Neuronal stem cell (in vitro differentiated cells): ENCODE measurements at regions not wholly inside any gene's neighbourhood (a gene's known extent, or its start where the extent isn't known, plus 50 kb on each side); places are given as distances from the start of the nearest gene placed in this dataset.
"Not testable (repeated sequence)": the region's sequence is repeated elsewhere in the genome, so short reads cannot be mapped to it uniquely, and the experiment has no call there.

Source experiments
- DNase-seq: peaks from one replicate; pipeline ENCODE4 v3.0.0-alpha.2; 2013; ENCODE audit warnings: low spot score
- H2AFZ ChIP-seq: one replicate; pipeline ENCODE4 v1.6.1; 2013; ENCODE audit warnings: mild to moderate bottlenecking, low read length, inconsistent platforms
- H2AK5ac ChIP-seq: 2 replicates; pipeline ENCODE4 v1.6.1; 2013; ENCODE audit warnings: low read depth, mild to moderate bottlenecking, inconsistent platforms, low read length, moderate library complexity, mixed read lengths
- H2BK120ac ChIP-seq: 2 replicates; pipeline ENCODE4 v1.6.1; 2013; ENCODE audit warnings: low read depth, mild to moderate bottlenecking, inconsistent platforms, low read length, moderate library complexity, mixed read lengths
- H2BK12ac ChIP-seq: one replicate; pipeline ENCODE4 v1.6.1; 2013; ENCODE audit warnings: low read length, inconsistent platforms
- H2BK15ac ChIP-seq: 2 replicates; pipeline ENCODE4 v1.6.1; 2013; ENCODE audit warnings: mild to moderate bottlenecking, low read length, inconsistent platforms, mixed read lengths
- H2BK5ac ChIP-seq: one replicate; pipeline ENCODE4 v1.6.1; 2013; ENCODE audit warnings: inconsistent platforms, mild to moderate bottlenecking, low read length, moderate library complexity
- H3K14ac ChIP-seq: one replicate; pipeline ENCODE4 v1.6.1; 2013; ENCODE audit warnings: low read length, inconsistent platforms
- H3K18ac ChIP-seq: 2 replicates; pipeline ENCODE4 v1.6.1; 2013; ENCODE audit warnings: low read length, inconsistent platforms
- H3K23ac ChIP-seq: 2 replicates; pipeline ENCODE4 v1.6.1; 2013; ENCODE audit warnings: low read depth, mild to moderate bottlenecking, mixed read lengths, low read length, inconsistent platforms; ENCODE audit not compliant: poor library complexity
- H3K27ac ChIP-seq: replicated peaks from 3 replicates; pipeline ENCODE4 v1.5.1; 2013; ENCODE audit warnings: low read length, inconsistent platforms
- H3K27me3 ChIP-seq, 3 experiments: 2 replicates each; pipeline ENCODE4 v1.6.1; 2013; ENCODE audit warnings: low read length in 3 of 3, mild to moderate bottlenecking in 2 of 3, inconsistent platforms in 1 of 3, low read depth in 1 of 3, mixed read lengths in 1 of 3, moderate library complexity in 1 of 3; ENCODE audit not compliant: control insufficient read depth in 3 of 3, insufficient read depth in 3 of 3
- H3K36me3 ChIP-seq, 2 donors: replicated peaks in 1 of 2; 2 replicates each; pipeline ENCODE4 v1.6.1; 2013; ENCODE audit warnings: low read length in 2 of 2; ENCODE audit not compliant: control insufficient read depth in 2 of 2, insufficient read depth in 2 of 2
- H3K4ac ChIP-seq: 2 replicates; pipeline ENCODE4 v1.6.1; 2013; ENCODE audit warnings: inconsistent platforms, mild to moderate bottlenecking, low read length, moderate library complexity
- H3K4me1 ChIP-seq, 2 donors: 1 replicate in 1 of 2; 2 replicates in 1 of 2; pipeline ENCODE4 v1.6.1; 2013; ENCODE audit warnings: low read length in 2 of 2, low read depth in 1 of 2; ENCODE audit not compliant: control insufficient read depth in 2 of 2, insufficient read depth in 1 of 2
- H3K4me2 ChIP-seq: one replicate; pipeline ENCODE4 v1.6.1; 2013; ENCODE audit warnings: mild to moderate bottlenecking, low read length, inconsistent platforms; ENCODE audit not compliant: insufficient read depth, poor library complexity, severe bottlenecking
- H3K4me3 ChIP-seq, 2 donors: 2 replicates each; pipeline ENCODE4 v1.5.1; 2013; ENCODE audit warnings: low read length in 2 of 2, mild to moderate bottlenecking in 2 of 2, inconsistent platforms in 1 of 2, moderate library complexity in 1 of 2
- H3K79me1 ChIP-seq: one replicate; pipeline ENCODE4 v1.6.1; 2013; ENCODE audit warnings: low read depth, mild to moderate bottlenecking, inconsistent platforms, low read length, moderate library complexity
- H3K9ac ChIP-seq: one replicate; pipeline ENCODE4 v1.6.1; 2013; ENCODE audit warnings: mild to moderate bottlenecking, low read depth, low read length, inconsistent platforms; ENCODE audit not compliant: poor library complexity
- H3K9me3 ChIP-seq, 2 donors: replicated peaks in 1 of 2; 2 replicates each; pipeline versions ENCODE3 to v1.6.1; 2013; ENCODE audit warnings: low read length in 2 of 2, mild to moderate bottlenecking in 2 of 2, inconsistent platforms in 1 of 2, low read depth in 1 of 2, mixed read lengths in 1 of 2, moderate library complexity in 1 of 2; ENCODE audit not compliant: control insufficient read depth in 2 of 2, insufficient read depth in 1 of 2
- H4K8ac ChIP-seq: one replicate; pipeline ENCODE4 v1.6.1; 2013; ENCODE audit warnings: low read depth, mild to moderate bottlenecking, inconsistent platforms, low read length, moderate library complexity
- H4K91ac ChIP-seq: one replicate; pipeline ENCODE4 v1.6.1; 2013; ENCODE audit warnings: low read length, low read depth, mild to moderate bottlenecking, inconsistent platforms; ENCODE audit not compliant: poor library complexity
- WGBS, 2 donors: extraction: QIAGEN DNeasy Blood & Tissue Kit; methylation state at CpG; one replicate each; pipeline ENCODE4 v1.1.7; 2013; ENCODE audit warnings: missing lambda C conversion rate in 2 of 2, mixed read lengths in 1 of 2; ENCODE audit not compliant: insufficient read length in 2 of 2, insufficient replicate concordance in 1 of 2; ENCODE audit errors: extremely low coverage in 2 of 2; 5-methylcytosine and 5-hydroxymethylcytosine counted together

GRCh38 chr6:151693366-151693765, 114.1 kb upstream of the ESR1 start:
- H3K4me3 ChIP-seq: no peak overlapping the region
- H3K36me3 ChIP-seq: no peaks in the 10 kb centered on the region
- no peaks in the 10 kb centered on the region for H3K79me1 ChIP-seq
- H3K9me3 ChIP-seq: no peaks in the 10 kb centered on the region
- H3K9ac ChIP-seq: no peak overlapping the region
- H2BK120ac ChIP-seq: no peak overlapping the region
- H4K91ac ChIP-seq: no peak overlapping the region
- no peak overlapping the region for H2AK5ac ChIP-seq
- no CpG with 5 or more reads among the region's 5 CpGs for WGBS, 2 donors
- H4K8ac ChIP-seq: no peak overlapping the region
- no peak overlapping the region for H3K27ac ChIP-seq
- peaks cover 0 to 5% (median 0%) of the 10 kb centered on the region in 3 experiments for H3K27me3 ChIP-seq
- no peak for DNase-seq
- H3K4ac ChIP-seq: no peak overlapping the region
- peaks cover 0 to 2% of the 10 kb centered on the region in 2 donors for H3K4me1 ChIP-seq
- H3K14ac ChIP-seq: no peak overlapping the region
- no peak overlapping the region for H2BK5ac ChIP-seq
- H2AFZ ChIP-seq: no peak overlapping the region
- H3K4me2 ChIP-seq: no peak overlapping the region
- H3K23ac ChIP-seq: no peak overlapping the region
- no peak overlapping the region for H2BK15ac ChIP-seq
- H3K18ac ChIP-seq: no peak overlapping the region
- no peak overlapping the region for H2BK12ac ChIP-seq

GRCh38 chr6:151695156-151695555, 112.3 kb upstream of the ESR1 start:
- no peak overlapping the region for H4K8ac ChIP-seq
- peaks cover 0 to 3% (median 0%) of the 10 kb centered on the region in 3 experiments for H3K27me3 ChIP-seq
- peak overlapping the region; percentile 40 for H2AFZ ChIP-seq
- peaks cover 0 to 2% of the 10 kb centered on the region in 2 donors for H3K4me1 ChIP-seq
- no peak overlapping the region for H3K23ac ChIP-seq
- no peak overlapping the region for H4K91ac ChIP-seq
- H3K4me2 ChIP-seq: no peak overlapping the region
- H3K36me3 ChIP-seq: no peaks in the 10 kb centered on the region
- no peak overlapping the region for H3K18ac ChIP-seq
- H3K79me1 ChIP-seq: no peaks in the 10 kb centered on the region
- H2BK15ac ChIP-seq: no peak overlapping the region
- H2BK120ac ChIP-seq: no peak overlapping the region
- no peak overlapping the region for H3K4me3 ChIP-seq
- no peak overlapping the region for H2AK5ac ChIP-seq
- H3K9me3 ChIP-seq: no peaks in the 10 kb centered on the region
- DNase-seq: no peak
- H3K9ac ChIP-seq: no peak overlapping the region
- no peak overlapping the region for H3K27ac ChIP-seq
- H2BK12ac ChIP-seq: no peak overlapping the region
- H3K14ac ChIP-seq: no peak overlapping the region
- no peak overlapping the region for H3K4ac ChIP-seq
- no peak overlapping the region for H2BK5ac ChIP-seq

GRCh38 chr6:151696302-151696701, 111.2 kb upstream of the ESR1 start:
- H3K9ac ChIP-seq, H2BK12ac ChIP-seq, H2AFZ ChIP-seq, H3K23ac ChIP-seq, H3K36me3 ChIP-seq, DNase-seq, H3K4me2 ChIP-seq, H3K4ac ChIP-seq, H3K27ac ChIP-seq, H3K79me1 ChIP-seq, H3K9me3 ChIP-seq, H2AK5ac ChIP-seq, H3K4me3 ChIP-seq, H3K27me3 ChIP-seq, H2BK120ac ChIP-seq, H3K4me1 ChIP-seq, H3K14ac ChIP-seq, H2BK15ac ChIP-seq, H4K8ac ChIP-seq, H3K18ac ChIP-seq, H2BK5ac ChIP-seq, H4K91ac ChIP-seq: not testable (repeated sequence)
- WGBS, 2 donors: no CpG with 5 or more reads among the region's 4 CpGs

GRCh38 chr6:151698931-151699700, 108.4 kb upstream of the ESR1 start:
- H3K9ac ChIP-seq: no peak overlapping the region
- H2BK5ac ChIP-seq: no peak overlapping the region
- no peak overlapping the region for H3K4me3 ChIP-seq
- H3K23ac ChIP-seq: no peak overlapping the region
- H2BK12ac ChIP-seq: no peak overlapping the region
- no peak overlapping the region for H3K27ac ChIP-seq
- no peak overlapping the region for H2AFZ ChIP-seq
- H3K4me1 ChIP-seq: no peaks in the 10 kb centered on the region
- no peak for DNase-seq
- no CpG with 5 or more reads among the region's 5 CpGs for WGBS, 2 donors
- H2BK120ac ChIP-seq: no peak overlapping the region
- H3K18ac ChIP-seq: no peak overlapping the region
- no peak overlapping the region for H4K8ac ChIP-seq
- H3K36me3 ChIP-seq: no peaks in the 10 kb centered on the region
- no peaks in the 10 kb centered on the region for H3K27me3 ChIP-seq
- H3K9me3 ChIP-seq: no peaks in the 10 kb centered on the region
- no peak overlapping the region for H3K4me2 ChIP-seq
- H3K79me1 ChIP-seq: no peaks in the 10 kb centered on the region
- H2AK5ac ChIP-seq: no peak overlapping the region
- no peak overlapping the region for H3K14ac ChIP-seq
- H4K91ac ChIP-seq: no peak overlapping the region
- no peak overlapping the region for H2BK15ac ChIP-seq
- H3K4ac ChIP-seq: no peak overlapping the region
